Cardiac muscle cell (in vitro differentiated cells and primary cell): ENCODE measurements at regions not wholly inside any gene's neighbourhood (a gene's known extent, or its start where the extent isn't known, plus 50 kb on each side); places are given as distances from the start of the nearest gene placed in this dataset.
"Not testable (repeated sequence)": the region's sequence is repeated elsewhere in the genome, so short reads cannot be mapped to it uniquely, and the experiment has no call there.

Experiments
- DNase-seq, 2 donors: peaks; one replicate each; pipeline versions ENCODE4 v3.0.0 to v3.0.0-alpha.2; 2010 to 2017; ENCODE audit warnings: low read depth in 1 of 2, low spot score in 1 of 2
- H3K27ac ChIP-seq: fragments of 200-600 bp; sonication (generic); 2 replicates; pipeline ENCODE4 v1.5.1; 2016
- H3K27me3 ChIP-seq: fragments of 200-600 bp; sonication (generic); 2 replicates; pipeline ENCODE4 v1.6.0; 2016; ENCODE audit warnings: control low read depth
- H3K36me3 ChIP-seq: fragments of 200-600 bp; sonication (generic); 2 replicates; pipeline ENCODE4 v1.5.1; 2016; ENCODE audit warnings: control low read depth
- H3K4me1 ChIP-seq: fragments of 200-600 bp; sonication (generic); 2 replicates; pipeline ENCODE4 v1.8.1; 2017; ENCODE audit warnings: low read depth, mild to moderate bottlenecking, mixed run types
- H3K4me3 ChIP-seq: fragments of 200-600 bp; sonication (generic); 2 replicates; pipeline ENCODE4 v1.5.1; 2016; ENCODE audit warnings: mild to moderate bottlenecking
- H3K9me3 ChIP-seq: fragments of 200-600 bp; sonication (generic); 2 replicates; pipeline ENCODE4 v1.5.1; 2017; ENCODE audit warnings: low read depth, mild to moderate bottlenecking, control low read depth
- TF ChIP-seq, protein P1 (sequence below): IDR thresholded peaks from 2 replicates; pipeline ENCODE4 v1.5.1; 2012; ENCODE audit warnings: low read depth, mild to moderate bottlenecking, low read length

- Histone ChIP-seq H3K4me3 (no peak overlapping the region), H3K27ac (no peak overlapping the region), H3K9me3 (no peaks in the 10 kb centered on the region), H3K27me3 (no peaks in the 10 kb centered on the region), H3K36me3 (no peaks in the 10 kb centered on the region), H3K4me1 (no peaks in the 10 kb centered on the region)
- DNase-seq = peak in 1 of 2 donors; percentile 6
- TF ChIP-seq, protein P1, sequence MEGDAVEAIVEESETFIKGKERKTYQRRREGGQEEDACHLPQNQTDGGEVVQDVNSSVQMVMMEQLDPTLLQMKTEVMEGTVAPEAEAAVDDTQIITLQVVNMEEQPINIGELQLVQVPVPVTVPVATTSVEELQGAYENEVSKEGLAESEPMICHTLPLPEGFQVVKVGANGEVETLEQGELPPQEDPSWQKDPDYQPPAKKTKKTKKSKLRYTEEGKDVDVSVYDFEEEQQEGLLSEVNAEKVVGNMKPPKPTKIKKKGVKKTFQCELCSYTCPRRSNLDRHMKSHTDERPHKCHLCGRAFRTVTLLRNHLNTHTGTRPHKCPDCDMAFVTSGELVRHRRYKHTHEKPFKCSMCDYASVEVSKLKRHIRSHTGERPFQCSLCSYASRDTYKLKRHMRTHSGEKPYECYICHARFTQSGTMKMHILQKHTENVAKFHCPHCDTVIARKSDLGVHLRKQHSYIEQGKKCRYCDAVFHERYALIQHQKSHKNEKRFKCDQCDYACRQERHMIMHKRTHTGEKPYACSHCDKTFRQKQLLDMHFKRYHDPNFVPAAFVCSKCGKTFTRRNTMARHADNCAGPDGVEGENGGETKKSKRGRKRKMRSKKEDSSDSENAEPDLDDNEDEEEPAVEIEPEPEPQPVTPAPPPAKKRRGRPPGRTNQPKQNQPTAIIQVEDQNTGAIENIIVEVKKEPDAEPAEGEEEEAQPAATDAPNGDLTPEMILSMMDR = no peak
Observed at GRCh38 chr6:74410630-74411029, 714.6 kb downstream of the CD109 start.

DNA sequence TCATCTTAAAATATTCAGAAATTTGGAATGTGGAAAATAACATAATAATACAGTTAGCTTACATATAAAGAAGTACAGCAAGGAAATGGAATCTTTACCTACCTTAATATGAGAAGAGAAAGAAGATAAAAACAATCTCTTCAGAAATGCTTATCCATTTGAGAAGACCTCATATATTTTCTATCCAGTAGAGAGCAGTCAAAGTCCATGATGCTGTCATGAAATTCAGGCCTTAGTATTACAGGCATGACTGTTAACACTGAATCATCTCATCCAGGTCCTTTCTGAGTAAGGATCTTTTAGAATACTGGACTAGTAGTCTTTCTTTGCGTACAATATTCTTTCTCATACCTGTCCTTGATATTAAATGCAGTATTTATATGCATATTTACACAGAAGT, 713.4 kb downstream of the CD109 start:
- Histone ChIP-seq H3K27me3 (no peaks in the 10 kb centered on the region), H3K36me3 (no peaks in the 10 kb centered on the region), H3K4me1 (no peaks in the 10 kb centered on the region), H3K9me3 (no peaks in the 10 kb centered on the region), H3K27ac (no peak overlapping the region), H3K4me3 (no peak overlapping the region)
- peak in 1 of 2 donors; percentile 83 for DNase-seq
- TF ChIP-seq, protein P1 = peak; percentile 49

DNA sequence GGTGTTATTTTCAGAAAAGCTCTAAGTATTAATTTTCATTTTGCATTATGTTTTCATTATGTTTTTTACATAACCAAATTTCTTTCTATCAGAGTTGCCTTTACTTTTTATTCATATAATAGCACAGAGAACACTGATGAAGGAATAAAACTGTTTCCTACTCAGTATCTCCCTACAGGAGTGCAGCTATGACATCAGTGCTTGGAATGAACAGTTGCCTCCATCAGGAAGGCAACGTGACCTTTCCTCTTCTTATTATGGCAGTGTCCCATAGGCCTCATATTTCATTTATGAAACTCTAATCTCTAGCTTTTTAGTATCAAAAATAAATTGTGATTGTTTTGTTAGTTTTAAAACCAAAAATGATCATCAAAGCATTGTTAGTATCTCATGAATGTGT, 712.8 kb downstream of the CD109 start:
- Histone ChIP-seq H3K27ac (no peak overlapping the region), H3K4me3 (no peak overlapping the region), H3K36me3 (no peaks in the 10 kb centered on the region), H3K9me3 (no peaks in the 10 kb centered on the region), H3K27me3 (no peaks in the 10 kb centered on the region), H3K4me1 (no peaks in the 10 kb centered on the region)
- peak in 1 of 2 donors; percentile 12 for DNase-seq
- TF ChIP-seq, protein P1 = no peak

GRCh38 chr6:74404366-74404765, 708.4 kb downstream of the CD109 start:
- no peak overlapping the region for H3K27ac ChIP-seq
- H3K27me3 ChIP-seq = no peaks in the 10 kb centered on the region
- H3K36me3 ChIP-seq = no peaks in the 10 kb centered on the region
- H3K4me1 ChIP-seq = no peaks in the 10 kb centered on the region
- peak in 1 of 2 donors; percentile 41 for DNase-seq
- no peak overlapping the region for H3K4me3 ChIP-seq
- TF ChIP-seq, protein P1 = no peak
- no peaks in the 10 kb centered on the region for H3K9me3 ChIP-seq

GRCh38 chr6:74402781-74403180, 706.8 kb downstream of the CD109 start:
- Histone ChIP-seq H3K36me3 (no peaks in the 10 kb centered on the region), H3K27ac (no peak overlapping the region), H3K9me3 (no peaks in the 10 kb centered on the region), H3K4me3 (no peak overlapping the region), H3K27me3 (no peaks in the 10 kb centered on the region), H3K4me1 (no peaks in the 10 kb centered on the region)
- TF ChIP-seq, protein P1 = no peak
- no peak for DNase-seq

- H3K36me3 ChIP-seq = not testable (repeated sequence)
Observed at GRCh38 chr6:74378437-74378836, 682.4 kb downstream of the CD109 start.

More at GRCh38 chr6:74378437-74378836, 682.4 kb downstream of the CD109 start:
- not testable (repeated sequence) for H3K9me3 ChIP-seq, DNase-seq, H3K4me1 ChIP-seq, H3K27me3 ChIP-seq, H3K27ac ChIP-seq, H3K4me3 ChIP-seq
